ENCODE measurements at regions not wholly inside any gene's neighbourhood (a gene's known extent, or its start where the extent isn't known, plus 50 kb on each side); places are given as distances from the start of the nearest gene placed in this dataset.

- TF ChIP-seq EZH2 (IDR thresholded peaks at IDR 0.05; ENCODE audit: borderline replicate concordance) (no peak), CTCF (IDR thresholded peaks at IDR 0.05; ENCODE audit: poor library complexity) (no peak)
These were observed 1495.1 kb downstream of the C4orf33 start for GRCh38 chr4:130591091-130591490.

All from hepatocyte (in vitro differentiated cells).